Fibroblast of lung (primary cell): ENCODE measurements at regions not wholly inside any gene's neighbourhood (a gene's known extent, or its start where the extent isn't known, plus 50 kb on each side); places are given as distances from the start of the nearest gene placed in this dataset.

ENCODE experiments used
- DNase-seq, 2 donors: peaks; one replicate each; pipeline versions ENCODE4 v3.0.0 to v3.0.0-alpha.2; 2010; ENCODE audit warnings: low read depth in 2 of 2
- H2AFZ ChIP-seq: 2 replicates; pipeline ENCODE4 v1.5.1; 2012; ENCODE audit warnings: low read length, control low read depth, inconsistent platforms
- H3K27ac ChIP-seq: 2 replicates; pipeline ENCODE4 v1.5.1; 2011; ENCODE audit warnings: low read length, control low read depth; ENCODE audit not compliant: insufficient read depth
- H3K27me3 ChIP-seq: 2 replicates; pipeline ENCODE4 v1.5.1; 2011; ENCODE audit warnings: mild to moderate bottlenecking, low read length; ENCODE audit not compliant: control insufficient read depth, insufficient read depth
- H3K36me3 ChIP-seq: 2 replicates; pipeline ENCODE4 v1.5.1; 2011; ENCODE audit warnings: low read length; ENCODE audit not compliant: control insufficient read depth, insufficient read depth
- H3K4me1 ChIP-seq: 2 replicates; pipeline ENCODE4 v1.5.1; 2011; ENCODE audit warnings: low read length; ENCODE audit not compliant: control insufficient read depth, insufficient read depth; ENCODE audit errors: extremely low read depth
- H3K4me2 ChIP-seq: 2 replicates; pipeline ENCODE4 v1.5.1; 2011; ENCODE audit warnings: low read length, control low read depth; ENCODE audit not compliant: insufficient read depth; ENCODE audit errors: extremely low read depth
- H3K4me3 ChIP-seq, 4 experiments: fragments of 200-600 bp in 1 of 4; sonication (generic) in 1 of 4; replicated peaks in 1 of 4; 2 replicates each; pipeline ENCODE4 v1.5.1; 2011 to 2016; ENCODE audit warnings: low read length in 4 of 4, low read depth in 3 of 4, mild to moderate bottlenecking in 3 of 4, control low read depth in 2 of 4, inconsistent platforms in 1 of 4, mixed read lengths in 1 of 4; ENCODE audit not compliant: insufficient read depth in 1 of 4; ENCODE audit errors: control extremely low read depth in 1 of 4
- H3K79me2 ChIP-seq: 2 replicates; pipeline ENCODE4 v1.5.1; 2012; ENCODE audit warnings: mild to moderate bottlenecking, low read length, inconsistent platforms; ENCODE audit not compliant: control insufficient read depth, insufficient read depth
- H3K9ac ChIP-seq: 2 replicates; pipeline ENCODE4 v1.5.1; 2011; ENCODE audit warnings: mild to moderate bottlenecking, low read length, control low read depth; ENCODE audit not compliant: insufficient read depth
- H3K9me3 ChIP-seq: 2 replicates; pipeline ENCODE4 v1.5.1; 2012; ENCODE audit warnings: low read depth, low read length; ENCODE audit not compliant: control insufficient read depth, insufficient read depth
- H4K20me1 ChIP-seq: 2 replicates; pipeline ENCODE4 v1.5.1; 2011; ENCODE audit warnings: low read length; ENCODE audit not compliant: control insufficient read depth, insufficient read depth; ENCODE audit errors: extremely low read depth
- EZH2 ChIP-seq: IDR thresholded peaks from 2 replicates; pipeline ENCODE4 v1.5.1; 2012; ENCODE audit warnings: low read length, control low read depth, mild to moderate bottlenecking; ENCODE audit errors: missing control alignments
- TF ChIP-seq, protein P1 (sequence below), 2 donors: IDR thresholded peaks in 1 of 2; conservative IDR thresholded peaks in 1 of 2; 1 replicate in 1 of 2; 2 replicates in 1 of 2; pipeline ENCODE4 v1.5.1; 2011 to 2012; ENCODE audit warnings: low read length in 2 of 2, control low read depth in 1 of 2, inconsistent platforms in 1 of 2, low read depth in 1 of 2, mild to moderate bottlenecking in 1 of 2

DNA sequence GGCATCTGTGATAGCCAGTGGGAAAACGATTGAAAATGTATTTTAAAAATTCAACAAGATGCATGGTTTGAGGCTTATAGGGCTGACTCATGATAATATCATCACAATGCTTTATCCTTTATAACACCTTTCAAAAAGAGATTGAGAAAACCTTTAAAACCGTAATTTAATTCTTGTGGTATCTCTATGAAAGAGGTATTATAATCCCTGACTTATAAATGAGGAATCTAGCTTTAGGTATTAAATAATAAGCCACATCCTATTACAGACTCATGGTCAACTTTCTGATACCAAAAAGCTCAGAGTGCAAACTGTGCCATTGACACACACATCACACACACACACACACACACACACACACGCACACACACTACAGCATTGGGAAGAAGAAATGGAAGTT, 134.6 kb upstream of the RAB12 start:
- Histone ChIP-seq H2AFZ (no peak overlapping the region), H3K27ac (no peak overlapping the region), H3K9me3 (no peaks in the 10 kb centered on the region), H3K27me3 (no peaks in the 10 kb centered on the region), H3K36me3 (no peaks in the 10 kb centered on the region), H3K4me3 (no peak overlapping the region), H3K4me1 (no peaks in the 10 kb centered on the region), H3K9ac (no peak overlapping the region), H3K4me2 (no peak overlapping the region), H4K20me1 (no peaks in the 10 kb centered on the region), H3K79me2 (no peaks in the 10 kb centered on the region)
- TF ChIP-seq, protein P1, sequence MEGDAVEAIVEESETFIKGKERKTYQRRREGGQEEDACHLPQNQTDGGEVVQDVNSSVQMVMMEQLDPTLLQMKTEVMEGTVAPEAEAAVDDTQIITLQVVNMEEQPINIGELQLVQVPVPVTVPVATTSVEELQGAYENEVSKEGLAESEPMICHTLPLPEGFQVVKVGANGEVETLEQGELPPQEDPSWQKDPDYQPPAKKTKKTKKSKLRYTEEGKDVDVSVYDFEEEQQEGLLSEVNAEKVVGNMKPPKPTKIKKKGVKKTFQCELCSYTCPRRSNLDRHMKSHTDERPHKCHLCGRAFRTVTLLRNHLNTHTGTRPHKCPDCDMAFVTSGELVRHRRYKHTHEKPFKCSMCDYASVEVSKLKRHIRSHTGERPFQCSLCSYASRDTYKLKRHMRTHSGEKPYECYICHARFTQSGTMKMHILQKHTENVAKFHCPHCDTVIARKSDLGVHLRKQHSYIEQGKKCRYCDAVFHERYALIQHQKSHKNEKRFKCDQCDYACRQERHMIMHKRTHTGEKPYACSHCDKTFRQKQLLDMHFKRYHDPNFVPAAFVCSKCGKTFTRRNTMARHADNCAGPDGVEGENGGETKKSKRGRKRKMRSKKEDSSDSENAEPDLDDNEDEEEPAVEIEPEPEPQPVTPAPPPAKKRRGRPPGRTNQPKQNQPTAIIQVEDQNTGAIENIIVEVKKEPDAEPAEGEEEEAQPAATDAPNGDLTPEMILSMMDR (conservative IDR thresholded peaks at IDR 0.05 in 1 of 2, IDR thresholded peaks at IDR 0.05 in 1 of 2; ENCODE audit: low read depth in 1 of 2, low read length in 2 of 2) = no peak
- no peak for TF ChIP-seq EZH2
- DNase-seq = no peak

DNA sequence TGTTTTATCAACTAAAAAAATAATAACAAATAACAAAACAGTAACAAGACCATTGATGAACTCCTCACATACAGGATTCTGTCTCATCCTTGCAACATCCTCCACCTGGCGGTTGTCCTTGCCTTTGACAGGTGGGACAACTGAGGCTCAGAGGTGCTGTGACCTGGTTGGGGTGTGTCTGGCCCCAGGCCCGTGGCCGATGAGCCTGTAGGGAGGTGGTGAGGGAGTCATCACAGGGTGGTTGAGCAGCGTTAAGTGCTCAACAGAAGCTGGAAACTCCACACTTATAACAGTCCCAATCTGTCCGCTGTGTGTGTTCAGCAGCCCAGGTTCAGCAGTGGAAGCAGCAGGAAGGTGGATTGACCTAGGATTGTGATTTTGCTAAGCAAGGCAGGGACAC, 131.6 kb upstream of the RAB12 start:
- Histone ChIP-seq H2AFZ (no peak overlapping the region), H3K36me3 (no peaks in the 10 kb centered on the region), H3K4me2 (no peak overlapping the region), H3K4me1 (no peaks in the 10 kb centered on the region), H3K9ac (no peak overlapping the region), H3K79me2 (no peaks in the 10 kb centered on the region), H3K4me3 (no peak overlapping the region), H3K27ac (no peak overlapping the region), H3K9me3 (no peaks in the 10 kb centered on the region), H3K27me3 (peaks cover 2% of the 10 kb centered on the region), H4K20me1 (no peaks in the 10 kb centered on the region)
- TF ChIP-seq EZH2 = no peak
- TF ChIP-seq, protein P1 (conservative IDR thresholded peaks at IDR 0.05 in 1 of 2, IDR thresholded peaks at IDR 0.05 in 1 of 2; ENCODE audit: low read depth in 1 of 2, low read length in 2 of 2) = no peak
- no peak for DNase-seq

DNA sequence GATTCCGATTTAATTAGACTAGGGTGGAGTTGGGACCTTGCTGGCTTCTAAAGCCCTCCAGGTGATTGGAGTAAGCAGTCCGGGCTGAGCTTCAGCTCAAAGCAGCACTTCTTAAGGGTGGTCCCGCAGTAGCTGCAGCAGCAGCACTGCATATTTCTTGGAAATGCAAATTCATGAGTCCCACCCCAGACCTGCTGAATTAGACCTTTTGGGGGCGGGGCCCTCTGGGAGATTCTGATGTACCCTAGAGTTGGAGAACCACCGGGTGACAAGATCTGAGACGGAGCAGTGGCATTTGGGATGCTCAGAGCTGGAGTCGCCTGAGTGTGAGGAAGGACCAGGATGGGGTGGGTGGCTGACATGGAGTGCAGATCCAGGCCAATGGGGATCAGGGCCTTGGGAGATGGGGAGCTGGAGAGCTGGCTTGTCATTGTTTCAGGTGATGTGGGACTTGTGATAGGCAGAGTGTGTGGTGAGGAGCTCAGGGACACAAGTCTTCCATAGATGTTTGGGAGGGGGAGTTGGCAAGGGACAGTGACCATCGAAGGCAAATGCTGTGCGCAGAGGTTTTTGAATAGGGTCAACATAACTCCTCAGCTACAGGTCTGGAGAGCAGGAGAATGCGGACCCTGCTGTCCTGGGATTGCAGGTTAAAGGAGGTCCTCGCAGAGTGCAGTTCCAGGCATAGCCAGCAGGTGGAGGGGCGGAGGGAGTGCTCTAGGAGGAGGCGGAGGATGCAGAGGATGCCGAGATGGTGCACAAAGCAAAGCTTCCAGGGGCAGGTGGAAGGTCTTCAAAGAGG, 130.9 kb upstream of the RAB12 start:
- DNase-seq = peak; percentile 21 to 42
- H3K27me3 ChIP-seq = peaks cover 2% of the 10 kb centered on the region
- H3K4me2 ChIP-seq = no peak overlapping the region
- no peak for TF ChIP-seq EZH2
- TF ChIP-seq, protein P1 (conservative IDR thresholded peaks at IDR 0.05 in 1 of 2, IDR thresholded peaks at IDR 0.05 in 1 of 2; ENCODE audit: low read depth in 1 of 2, low read length in 2 of 2) = peak; percentile 76 to 97
- H3K4me1 ChIP-seq = no peaks in the 10 kb centered on the region
- no peaks in the 10 kb centered on the region for H3K36me3 ChIP-seq
- H3K9me3 ChIP-seq = no peaks in the 10 kb centered on the region
- no peak overlapping the region for H3K4me3 ChIP-seq
- H3K79me2 ChIP-seq = no peaks in the 10 kb centered on the region
- H3K27ac ChIP-seq = no peak overlapping the region
- no peak overlapping the region for H3K9ac ChIP-seq
- no peak overlapping the region for H2AFZ ChIP-seq
- H4K20me1 ChIP-seq = no peaks in the 10 kb centered on the region
